ENCODE measurements at regions not wholly inside any gene's neighbourhood (a gene's known extent, or its start where the extent isn't known, plus 50 kb on each side); places are given as distances from the start of the nearest gene placed in this dataset.

DNA sequence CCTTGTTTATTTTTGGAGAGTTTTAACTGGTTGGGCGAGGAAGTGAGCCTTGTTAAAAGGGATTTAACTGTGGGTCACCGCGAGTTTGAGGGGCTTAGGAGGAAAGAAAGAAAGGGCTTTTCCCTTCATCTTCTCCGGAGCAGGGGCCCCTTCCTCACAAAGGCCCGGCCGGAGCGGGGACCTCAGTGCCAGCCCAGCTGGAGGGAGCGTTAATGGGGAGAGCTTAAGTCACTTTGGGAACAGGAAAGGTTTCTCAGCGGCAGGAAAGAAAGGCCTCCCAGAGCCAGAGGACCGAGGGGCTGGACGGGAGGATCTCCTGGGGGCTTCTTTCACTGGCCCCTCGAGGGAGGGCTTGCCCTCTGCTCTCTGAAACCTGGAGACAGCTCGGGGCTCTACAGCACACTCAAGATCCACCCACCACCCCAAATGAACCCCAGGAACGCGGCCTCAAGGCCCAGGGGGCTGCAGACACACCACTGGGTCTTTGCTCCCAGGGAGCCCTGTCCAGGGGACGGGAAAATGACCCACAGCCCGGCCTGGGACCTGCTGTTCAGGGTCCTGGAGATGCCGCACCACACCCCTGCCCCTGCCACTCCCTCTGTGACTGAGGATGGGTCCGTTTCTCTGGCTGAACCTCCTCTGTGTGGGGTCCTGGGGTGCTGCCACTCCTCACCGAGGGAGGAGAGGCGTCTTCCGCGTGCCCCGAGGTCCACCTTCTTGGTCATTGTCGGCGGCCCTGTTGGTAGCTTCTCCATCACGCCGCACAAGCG, 128.3 kb downstream of the URI1 start:
- TF ChIP-seq CTCF (IDR thresholded peaks at IDR 0.05; ENCODE audit: insufficient read depth, low read depth, low read length) (no peak), EZH2 (IDR thresholded peaks at IDR 0.05; ENCODE audit: insufficient read depth, low read length) (no peak)
